Esophagus squamous epithelium (tissue), 5 donors: ENCODE measurements at regions not wholly inside any gene's neighbourhood (a gene's known extent, or its start where the extent isn't known, plus 50 kb on each side); places are given as distances from the start of the nearest gene placed in this dataset.
"Not testable (repeated sequence)": the region's sequence is repeated elsewhere in the genome, so short reads cannot be mapped to it uniquely, and the experiment has no call there.

Experiments
- DNase-seq: peaks from one replicate; lab custom pipeline; 2025; lab: John Stamatoyannopoulos, UW
- H3K27ac ChIP-seq, 4 donors: fragments of 200-600 bp; sonication (generic); one replicate each; pipeline ENCODE4 v1.5.1; 2016 to 2019; ENCODE audit warnings: mild to moderate bottlenecking in 1 of 4
- H3K27me3 ChIP-seq, 4 donors: fragments of 200-600 bp; sonication (generic); 1 replicate in 3 of 4; 2 replicates in 1 of 4; pipeline versions ENCODE4 v1.5.1 to v1.6.0; 2017 to 2021; ENCODE audit warnings: antibody characterized with exemption in 1 of 4
- H3K36me3 ChIP-seq, 3 donors: fragments of 200-600 bp; sonication (generic); one replicate each; pipeline ENCODE4 v1.5.1; 2016 to 2019
- H3K4me1 ChIP-seq, 3 donors: fragments of 200-600 bp; sonication (generic); one replicate each; pipeline ENCODE4 v1.5.1; 2017 to 2019
- H3K4me3 ChIP-seq, 4 donors: fragments of 200-600 bp; sonication (generic); 1 replicate in 3 of 4; 2 replicates in 1 of 4; pipeline ENCODE4 v1.5.1; 2016 to 2019; ENCODE audit warnings: mild to moderate bottlenecking in 2 of 4, moderate library complexity in 1 of 4
- H3K9me3 ChIP-seq, 3 donors: fragments of 200-600 bp; sonication (generic); one replicate each; pipeline ENCODE4 v1.5.1; 2016 to 2019
- CTCF ChIP-seq, 6 experiments: fragments of 450-650 bp in 4 of 6; fragments of 200-600 bp in 2 of 6; sonication (generic) in 2 of 6; IDR thresholded peaks; one replicate each; pipeline ENCODE4 v1.5.1; 2016 to 2019; ENCODE audit warnings: antibody characterized with exemption in 6 of 6, mild to moderate bottlenecking in 4 of 6, moderate library complexity in 4 of 6
- POLR2A ChIP-seq, 4 donors: fragments of 450-650 bp; IDR thresholded peaks; one replicate each; pipeline ENCODE4 v1.6.1; 2017; ENCODE audit warnings: antibody characterized with exemption in 4 of 4, mild to moderate bottlenecking in 4 of 4, moderate library complexity in 3 of 4
- WGBS, 2 donors: methylation state at CpG; one replicate each; pipeline ENCODE4 v1.1.5; 2018; 5-methylcytosine and 5-hydroxymethylcytosine counted together
- intact Hi-C: fragments of 100-400 bp; cut with DNase I; formaldehyde crosslinking; loops from one replicate; pipeline ENCODE4 v1.15.0; 2022
- donor health status: DM: yes; HTN: yes; CAD: no.

- intact Hi-C loops, H3K27ac ChIP-seq, H3K4me3 ChIP-seq, DNase-seq, H3K36me3 ChIP-seq, H3K9me3 ChIP-seq: not testable (repeated sequence)
- WGBS, 2 donors, result 80 to 83% methylated on average over 9 of the region's 9 CpGs
- H3K27me3 ChIP-seq, result peaks cover 0 to 10% (median 0%) of the 10 kb centered on the region in 4 donors
- H3K4me1 ChIP-seq, result peaks cover 0 to 19% (median 0%) of the 10 kb centered on the region in 3 donors
These were observed 84.3 kb downstream of the IRS2 start for GRCh38 chr13:109702030-109702597.

- TF ChIP-seq POLR2A (IDR thresholded peaks at IDR 0.05), result no peak
- 5 to 6% methylated on average over 3 of the region's 3 CpGs for WGBS, 2 donors
- intact Hi-C loops, result no loop called here
These were observed 86.2 kb downstream of the IRS2 start for GRCh38 chr13:109700176-109700575.

GRCh38 chr13:109699628-109700071 is 86.7 kb downstream of the IRS2 start:
- H3K4me1 ChIP-seq, result peaks cover 0 to 9% (median 0%) of the 10 kb centered on the region in 3 donors
- TF ChIP-seq POLR2A (IDR thresholded peaks at IDR 0.05) (no peak), CTCF (IDR thresholded peaks at IDR 0.05) (no peak)
- no peak overlapping the region for H3K4me3 ChIP-seq
- intact Hi-C loops, result no loop called here
- no peaks in the 10 kb centered on the region for H3K36me3 ChIP-seq
- 80 to 82% methylated on average over 12 to 13 of the region's 13 CpGs for WGBS, 2 donors
- peaks cover 0 to 11% (median 0%) of the 10 kb centered on the region in 4 donors for H3K27me3 ChIP-seq
- H3K9me3 ChIP-seq, result no peaks in the 10 kb centered on the region
- no peak for DNase-seq
- H3K27ac ChIP-seq, result no peak overlapping the region

More at GRCh38 chr13:109700176-109700575, 86.2 kb downstream of the IRS2 start:
- no peak for DNase-seq
- Histone ChIP-seq H3K27me3 (peaks cover 0 to 11% (median 0%) of the 10 kb centered on the region in 4 donors), H3K4me3 (no peak overlapping the region), H3K9me3 (no peaks in the 10 kb centered on the region), H3K4me1 (peaks cover 0 to 14% (median 0%) of the 10 kb centered on the region in 3 donors), H3K36me3 (no peaks in the 10 kb centered on the region), H3K27ac (no peak overlapping the region)

- no peaks in the 10 kb centered on the region for H3K9me3 ChIP-seq
- WGBS, 2 donors, result 31 to 50% methylated on average over 1 of the region's 1 CpG
- no peak for DNase-seq
- H3K27me3 ChIP-seq, result peaks cover 0 to 7% (median 0%) of the 10 kb centered on the region in 4 donors
- TF ChIP-seq CTCF (IDR thresholded peaks at IDR 0.05) (no peak), POLR2A (IDR thresholded peaks at IDR 0.05) (no peak)
- no peak overlapping the region for H3K4me3 ChIP-seq
- intact Hi-C loops, result no loop called here
- H3K4me1 ChIP-seq, result peaks cover 0 to 7% (median 0%) of the 10 kb centered on the region in 3 donors
- H3K36me3 ChIP-seq, result no peaks in the 10 kb centered on the region
- no peak overlapping the region for H3K27ac ChIP-seq
These were observed 87.6 kb downstream of the IRS2 start for GRCh38 chr13:109698779-109699178.

GRCh38 chr13:109697936-109698335 is 88.4 kb downstream of the IRS2 start:
- no peak overlapping the region for H3K27ac ChIP-seq
- H3K27me3 ChIP-seq, result peaks cover 0 to 9% (median 0%) of the 10 kb centered on the region in 4 donors
- H3K4me3 ChIP-seq, result no peak overlapping the region
- no peaks in the 10 kb centered on the region for H3K9me3 ChIP-seq
- peaks cover 0 to 7% (median 0%) of the 10 kb centered on the region in 3 donors for H3K4me1 ChIP-seq
- TF ChIP-seq CTCF (IDR thresholded peaks at IDR 0.05) (no peak), POLR2A (IDR thresholded peaks at IDR 0.05) (no peak)
- intact Hi-C loops, result no loop called here
- no peaks in the 10 kb centered on the region for H3K36me3 ChIP-seq
- DNase-seq, result no peak
- 84 to 90% methylated on average over 10 of the region's 10 CpGs for WGBS, 2 donors

GRCh38 chr13:109695402-109696190 is 90.8 kb downstream of the IRS2 start:
- Histone ChIP-seq H3K4me1 (peaks cover 0 to 7% (median 0%) of the 10 kb centered on the region in 3 donors), H3K27ac (no peak overlapping the region), H3K27me3 (peaks cover 0 to 12% (median 0%) of the 10 kb centered on the region in 4 donors), H3K4me3 (no peak overlapping the region), H3K36me3 (no peaks in the 10 kb centered on the region), H3K9me3 (no peaks in the 10 kb centered on the region)
- 80 to 88% methylated on average over 6 of the region's 6 CpGs for WGBS, 2 donors
- DNase-seq, result no peak
- TF ChIP-seq CTCF (IDR thresholded peaks at IDR 0.05) (no peak), POLR2A (IDR thresholded peaks at IDR 0.05) (no peak)
- intact Hi-C loops, result no loop called here
